WTC11 (cell line): ENCODE measurements at regions not wholly inside any gene's neighbourhood (a gene's known extent, or its start where the extent isn't known, plus 50 kb on each side); places are given as distances from the start of the nearest gene placed in this dataset.

ENCODE experiments used
- ATAC-seq: fragments of 200-7000 bp; cut with Tn5 transposase; 2 replicates; pipeline ENCODE4 v1.10.0; 2021; ENCODE audit warnings: mild to moderate bottlenecking, moderate library complexity
- CTCF ChIA-PET: fragments of 300-600 bp; sonication (Branson Sonifier 250); formaldehyde crosslinking; loops from one replicate; lab custom pipeline; 2021; ENCODE audit warnings: antibody characterized with exemption; lab: Charles Lee
- POLR2A ChIA-PET: fragments of 350-600 bp; sonication (Branson Sonifier 250); formaldehyde crosslinking; loops from one replicate; lab custom pipeline; 2021; ENCODE audit warnings: antibody characterized with exemption; lab: Charles Lee
- DNase-seq: peaks from one replicate; pipeline ENCODE4 v3.0.0; 2021; ENCODE audit warnings: low spot score
- H3K27ac Mint-ChIP-seq: 2 replicates; pipeline ENCODE4 v1.8.0; 2021; ENCODE audit warnings: mixed read lengths
- H3K27me3 Mint-ChIP-seq: 2 replicates; pipeline ENCODE4 v1.8.0; 2021; ENCODE audit warnings: low read depth, mild to moderate bottlenecking, moderate library complexity, mixed read lengths
- H3K36me3 Mint-ChIP-seq: 2 replicates; pipeline ENCODE4 v1.8.0; 2021; ENCODE audit warnings: mixed read lengths
- H3K4me1 Mint-ChIP-seq: 2 replicates; pipeline ENCODE4 v1.8.0; 2022; ENCODE audit warnings: mixed read lengths
- H3K4me3 Mint-ChIP-seq: 2 replicates; pipeline ENCODE4 v1.8.0; 2021; ENCODE audit warnings: mild to moderate bottlenecking, moderate library complexity, mixed read lengths
- H3K9me3 Mint-ChIP-seq: 2 replicates; pipeline ENCODE4 v1.8.0; 2021; ENCODE audit warnings: mixed read lengths
- ATF1 ChIP-seq: sonication (generic); formaldehyde crosslinking; IDR thresholded peaks from 2 replicates; pipeline ENCODE4 v1.8.1; 2023; ENCODE audit warnings: mild to moderate bottlenecking, moderate library complexity, missing genetic modification reagents
- CREB1 ChIP-seq: sonication (generic); formaldehyde crosslinking; IDR thresholded peaks from 2 replicates; pipeline ENCODE4 v1.8.0; 2023; ENCODE audit warnings: mild to moderate bottlenecking, missing genetic modification reagents
- CREM ChIP-seq: sonication (generic); formaldehyde crosslinking; IDR thresholded peaks from 2 replicates; pipeline ENCODE4 v1.8.1; 2022; ENCODE audit warnings: mild to moderate bottlenecking, missing genetic modification reagents, moderate library complexity
- EMX1 ChIP-seq: fragments of 250-450 bp; sonication (Bioruptor Pico); IDR thresholded peaks from 2 replicates; pipeline ENCODE4 v1.8.0; 2021; ENCODE audit warnings: mild to moderate bottlenecking
- ETV6 ChIP-seq: sonication (generic); formaldehyde crosslinking; IDR thresholded peaks from 2 replicates; pipeline ENCODE4 v1.8.1; 2022; ENCODE audit warnings: mild to moderate bottlenecking, missing genetic modification reagents
- JUN ChIP-seq: sonication (generic); formaldehyde crosslinking; IDR thresholded peaks from 2 replicates; pipeline ENCODE4 v1.8.0; 2023; ENCODE audit warnings: mild to moderate bottlenecking, missing genetic modification reagents
- NFE2L1 ChIP-seq: sonication (generic); formaldehyde crosslinking; IDR thresholded peaks from 2 replicates; pipeline ENCODE4 v1.8.1; 2023; ENCODE audit warnings: missing genetic modification reagents
- NFYB ChIP-seq: sonication (generic); formaldehyde crosslinking; conservative IDR thresholded peaks from 2 replicates; pipeline ENCODE4 v1.8.0; 2022; ENCODE audit warnings: low read depth, missing genetic modification reagents
- NR1H2 ChIP-seq: sonication (generic); formaldehyde crosslinking; IDR thresholded peaks from 2 replicates; pipeline ENCODE4 v1.9.0; 2021; ENCODE audit warnings: mild to moderate bottlenecking, moderate library complexity, missing genetic modification reagents
- NR3C1 ChIP-seq: sonication (generic); formaldehyde crosslinking; conservative IDR thresholded peaks from 2 replicates; pipeline ENCODE4 v1.8.1; 2023; ENCODE audit warnings: low read depth, mild to moderate bottlenecking, missing genetic modification reagents
- RORB ChIP-seq: fragments of 250-450 bp; sonication (Bioruptor Pico); IDR thresholded peaks from 2 replicates; pipeline ENCODE4 v1.9.0; 2021; ENCODE audit warnings: mild to moderate bottlenecking
- TEAD4 ChIP-seq: sonication (generic); formaldehyde crosslinking; IDR thresholded peaks from 2 replicates; pipeline ENCODE4 v1.8.0; 2022; ENCODE audit warnings: mild to moderate bottlenecking, missing genetic modification reagents
- ZBTB21 ChIP-seq: sonication (generic); formaldehyde crosslinking; IDR thresholded peaks from 2 replicates; pipeline ENCODE4 v1.8.1; 2023; ENCODE audit warnings: mild to moderate bottlenecking, missing genetic modification reagents, borderline replicate concordance
- ZNF671 ChIP-seq: fragments of 250-450 bp; sonication (Bioruptor Pico); IDR thresholded peaks from 2 replicates; pipeline ENCODE4 v1.8.0; 2021; ENCODE audit warnings: mild to moderate bottlenecking
- TF ChIP-seq, protein P1 (sequence below): fragments of 250-450 bp; sonication (Bioruptor Pico); conservative IDR thresholded peaks from 2 replicates; pipeline ENCODE4 v1.9.0; 2021; ENCODE audit warnings: mild to moderate bottlenecking
- TF ChIP-seq, protein P2 (sequence below): sonication (generic); formaldehyde crosslinking; IDR thresholded peaks from 2 replicates; pipeline ENCODE4 v1.8.1; 2022; ENCODE audit warnings: mild to moderate bottlenecking, moderate library complexity, missing genetic modification reagents
- TF ChIP-seq, protein P3 (sequence below): sonication (generic); formaldehyde crosslinking; IDR thresholded peaks from 2 replicates; pipeline ENCODE4 v1.8.1; 2023; ENCODE audit warnings: mild to moderate bottlenecking, missing genetic modification reagents, moderate library complexity
- TF ChIP-seq, protein P4 (sequence below): sonication (generic); formaldehyde crosslinking; IDR thresholded peaks from 2 replicates; pipeline ENCODE4 v1.8.1; 2023; ENCODE audit warnings: mild to moderate bottlenecking, missing genetic modification reagents, borderline replicate concordance
- TF ChIP-seq, protein P5 (sequence below): fragments of 200-600 bp; IDR thresholded peaks from 2 replicates; pipeline ENCODE4 v1.8.0; 2022; ENCODE audit warnings: antibody characterized with exemption
- TF ChIP-seq, protein P6 (sequence below): fragments of 250-450 bp; sonication (Bioruptor Pico); IDR thresholded peaks from 2 replicates; pipeline ENCODE4 v2.1.2; 2022; ENCODE audit warnings: mild to moderate bottlenecking, moderate library complexity

DNA sequence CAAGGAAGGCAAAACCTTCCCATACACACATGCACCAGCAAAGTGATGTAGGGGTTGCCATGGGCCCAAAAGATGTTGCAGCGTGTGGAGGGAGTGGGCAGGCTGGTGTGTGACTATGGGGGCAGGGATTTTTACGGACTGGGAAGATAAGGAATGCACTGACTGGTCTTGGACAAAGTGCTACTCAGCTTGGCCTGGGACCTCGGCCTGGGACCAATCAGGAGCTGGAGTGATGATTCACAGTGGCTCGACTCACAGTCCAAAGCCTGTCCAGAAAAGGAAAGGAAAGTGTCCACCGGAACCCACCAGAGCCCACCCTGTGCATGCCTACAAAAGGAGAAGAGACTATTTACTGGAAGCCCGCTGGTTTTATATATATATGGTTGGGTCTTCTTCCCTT is 567.0 kb upstream of the GNPDA2 start:
- ATAC-seq (no peak), DNase-seq (no peak)
- Mint-ChIP-seq H3K36me3 (peaks cover 9% of the 10 kb centered on the region), H3K9me3 (peaks cover 38% of the 10 kb centered on the region), H3K27me3 (no peaks in the 10 kb centered on the region), H3K4me1 (peaks cover 3% of the 10 kb centered on the region; the same call in 1 of the 2 replicates), H3K27ac (no peak overlapping the region), H3K4me3 (no peak overlapping the region)
- no peak for TF ChIP-seq JUN (CRISPR knock-in tag)
- TF ChIP-seq ZNF671 (CRISPR knock-in tag) = no peak
- no peak for TF ChIP-seq NFE2L1 (CRISPR knock-in tag)
- TF ChIP-seq, protein P1, sequence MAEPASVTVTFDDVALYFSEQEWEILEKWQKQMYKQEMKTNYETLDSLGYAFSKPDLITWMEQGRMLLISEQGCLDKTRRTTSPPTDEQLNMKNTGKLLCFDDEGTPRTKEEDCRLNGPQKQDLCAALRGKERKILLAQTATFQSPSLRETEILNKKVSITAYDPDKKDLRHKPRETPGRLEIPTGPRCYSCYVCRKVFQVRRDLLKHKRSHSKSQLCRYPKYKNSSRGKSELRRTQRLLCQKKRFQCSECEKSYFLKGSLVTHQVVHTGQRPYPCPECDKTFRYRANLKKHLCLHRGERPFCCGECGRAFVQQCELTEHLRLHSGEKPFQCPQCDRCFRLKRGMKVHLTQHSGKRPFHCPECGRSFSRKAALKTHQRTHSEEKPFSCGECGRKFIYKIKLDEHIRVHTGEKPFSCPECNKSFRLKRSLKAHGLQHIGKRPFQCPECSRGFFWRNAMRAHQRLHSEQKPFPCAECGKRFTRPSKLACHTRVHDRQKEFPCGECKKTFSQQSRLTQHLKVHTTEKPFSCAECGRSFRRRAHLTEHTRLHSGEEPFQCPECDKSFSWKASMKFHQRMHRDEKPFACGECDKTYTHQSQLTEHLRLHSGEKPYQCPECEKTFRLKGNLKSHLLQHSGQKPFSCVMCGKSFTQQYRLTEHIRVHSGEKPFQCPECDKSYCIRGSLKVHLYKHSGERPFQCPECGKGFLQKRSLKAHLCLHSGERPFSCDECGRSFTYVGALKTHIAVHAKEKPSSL (CRISPR knock-in tag) = no peak
- TF ChIP-seq EMX1 = no peak
- TF ChIP-seq, protein P2, sequence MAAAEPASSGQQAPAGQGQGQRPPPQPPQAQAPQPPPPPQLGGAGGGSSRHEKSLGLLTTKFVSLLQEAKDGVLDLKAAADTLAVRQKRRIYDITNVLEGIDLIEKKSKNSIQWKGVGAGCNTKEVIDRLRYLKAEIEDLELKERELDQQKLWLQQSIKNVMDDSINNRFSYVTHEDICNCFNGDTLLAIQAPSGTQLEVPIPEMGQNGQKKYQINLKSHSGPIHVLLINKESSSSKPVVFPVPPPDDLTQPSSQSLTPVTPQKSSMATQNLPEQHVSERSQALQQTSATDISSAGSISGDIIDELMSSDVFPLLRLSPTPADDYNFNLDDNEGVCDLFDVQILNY (CRISPR knock-in tag) = no peak
- POLR2A ChIA-PET = no interaction called here
- CTCF ChIA-PET = no interaction called here

DNA sequence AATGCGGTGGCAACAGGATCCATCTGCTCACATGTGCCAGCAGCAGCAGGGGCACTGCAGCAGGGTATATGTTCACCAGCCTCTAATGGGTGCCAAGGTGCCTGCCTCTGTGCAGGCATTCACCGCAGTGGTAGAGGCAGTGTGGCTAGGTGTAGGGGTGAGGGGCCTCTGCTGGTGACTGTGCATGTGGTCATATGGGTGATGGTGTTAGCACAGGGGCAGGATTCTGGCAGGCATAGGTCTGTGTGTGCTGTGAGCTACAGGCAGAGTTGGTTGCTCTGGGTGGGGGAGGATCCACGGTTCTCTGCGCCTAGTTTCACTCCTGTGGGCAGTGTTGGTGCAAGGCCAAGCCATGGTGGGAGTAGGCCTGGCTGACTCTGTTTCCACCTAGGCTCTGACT is 566.5 kb upstream of the GNPDA2 start:
- Mint-ChIP-seq H3K9me3 (peaks cover 38% of the 10 kb centered on the region), H3K27ac (no peak overlapping the region), H3K4me1 (peaks cover 3% of the 10 kb centered on the region; the same call in 1 of the 2 replicates), H3K36me3 (peaks cover 9% of the 10 kb centered on the region), H3K4me3 (no peak overlapping the region), H3K27me3 (no peaks in the 10 kb centered on the region)
- no peak for ATAC-seq
- CTCF ChIA-PET = no interaction called here
- TF ChIP-seq ETV6 (CRISPR knock-in tag) (no peak), RORB (CRISPR knock-in tag) (no peak), JUN (CRISPR knock-in tag) (no peak), CREB1 (no peak)
- TF ChIP-seq, protein P3, sequence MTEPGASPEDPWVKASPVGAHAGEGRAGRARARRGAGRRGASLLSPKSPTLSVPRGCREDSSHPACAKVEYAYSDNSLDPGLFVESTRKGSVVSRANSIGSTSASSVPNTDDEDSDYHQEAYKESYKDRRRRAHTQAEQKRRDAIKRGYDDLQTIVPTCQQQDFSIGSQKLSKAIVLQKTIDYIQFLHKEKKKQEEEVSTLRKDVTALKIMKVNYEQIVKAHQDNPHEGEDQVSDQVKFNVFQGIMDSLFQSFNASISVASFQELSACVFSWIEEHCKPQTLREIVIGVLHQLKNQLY (CRISPR knock-in tag) = no peak
- DNase-seq = no peak
- POLR2A ChIA-PET = no interaction called here

DNA sequence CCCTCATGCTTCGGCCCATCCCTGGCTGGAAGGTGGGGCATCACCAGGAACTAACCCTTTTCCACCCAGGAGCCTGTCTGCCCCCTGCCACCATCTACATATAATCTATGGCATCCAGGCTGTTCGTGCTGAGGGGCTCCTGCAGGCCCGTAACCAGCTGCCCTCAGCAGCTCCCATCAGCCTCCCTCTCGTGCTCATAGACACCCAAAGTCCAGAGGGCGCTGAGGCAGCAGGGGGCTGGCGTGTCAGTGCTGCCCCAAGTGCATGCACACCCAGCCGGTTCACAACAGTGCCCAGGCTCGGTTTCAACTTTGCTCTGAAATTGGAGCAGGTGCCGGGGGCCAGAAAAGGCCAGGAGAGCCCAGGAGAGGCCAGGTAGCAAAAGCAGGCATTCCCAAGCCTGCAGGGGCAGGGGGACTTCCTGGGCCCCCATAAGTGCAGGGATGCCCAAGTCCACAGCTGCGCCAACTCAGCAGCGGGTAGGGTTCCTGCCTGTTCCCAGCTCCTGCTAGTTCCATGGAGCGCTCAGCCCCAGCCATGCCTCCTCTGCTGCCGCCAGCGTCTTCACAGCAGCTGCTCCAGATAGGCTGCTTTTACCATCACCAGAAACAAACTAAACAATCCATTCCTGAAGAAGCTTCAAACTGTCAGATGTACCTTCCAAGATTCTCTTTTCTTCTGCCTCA is 558.2 kb upstream of the GNPDA2 start:
- Mint-ChIP-seq H3K9me3 (peaks cover 13% of the 10 kb centered on the region), H3K27ac (no peak overlapping the region), H3K36me3 (no peaks in the 10 kb centered on the region), H3K4me1 (no peaks in the 10 kb centered on the region), H3K27me3 (no peaks in the 10 kb centered on the region), H3K4me3 (no peak overlapping the region)
- POLR2A ChIA-PET = no interaction called here
- CTCF ChIA-PET = no interaction called here
- no peak for DNase-seq
- TF ChIP-seq, protein P4, sequence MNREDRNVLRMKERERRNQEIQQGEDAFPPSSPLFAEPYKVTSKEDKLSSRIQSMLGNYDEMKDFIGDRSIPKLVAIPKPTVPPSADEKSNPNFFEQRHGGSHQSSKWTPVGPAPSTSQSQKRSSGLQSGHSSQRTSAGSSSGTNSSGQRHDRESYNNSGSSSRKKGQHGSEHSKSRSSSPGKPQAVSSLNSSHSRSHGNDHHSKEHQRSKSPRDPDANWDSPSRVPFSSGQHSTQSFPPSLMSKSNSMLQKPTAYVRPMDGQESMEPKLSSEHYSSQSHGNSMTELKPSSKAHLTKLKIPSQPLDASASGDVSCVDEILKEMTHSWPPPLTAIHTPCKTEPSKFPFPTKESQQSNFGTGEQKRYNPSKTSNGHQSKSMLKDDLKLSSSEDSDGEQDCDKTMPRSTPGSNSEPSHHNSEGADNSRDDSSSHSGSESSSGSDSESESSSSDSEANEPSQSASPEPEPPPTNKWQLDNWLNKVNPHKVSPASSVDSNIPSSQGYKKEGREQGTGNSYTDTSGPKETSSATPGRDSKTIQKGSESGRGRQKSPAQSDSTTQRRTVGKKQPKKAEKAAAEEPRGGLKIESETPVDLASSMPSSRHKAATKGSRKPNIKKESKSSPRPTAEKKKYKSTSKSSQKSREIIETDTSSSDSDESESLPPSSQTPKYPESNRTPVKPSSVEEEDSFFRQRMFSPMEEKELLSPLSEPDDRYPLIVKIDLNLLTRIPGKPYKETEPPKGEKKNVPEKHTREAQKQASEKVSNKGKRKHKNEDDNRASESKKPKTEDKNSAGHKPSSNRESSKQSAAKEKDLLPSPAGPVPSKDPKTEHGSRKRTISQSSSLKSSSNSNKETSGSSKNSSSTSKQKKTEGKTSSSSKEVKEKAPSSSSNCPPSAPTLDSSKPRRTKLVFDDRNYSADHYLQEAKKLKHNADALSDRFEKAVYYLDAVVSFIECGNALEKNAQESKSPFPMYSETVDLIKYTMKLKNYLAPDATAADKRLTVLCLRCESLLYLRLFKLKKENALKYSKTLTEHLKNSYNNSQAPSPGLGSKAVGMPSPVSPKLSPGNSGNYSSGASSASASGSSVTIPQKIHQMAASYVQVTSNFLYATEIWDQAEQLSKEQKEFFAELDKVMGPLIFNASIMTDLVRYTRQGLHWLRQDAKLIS = no peak
- no peak for TF ChIP-seq ZBTB21 (CRISPR knock-in tag)
- TF ChIP-seq, protein P5, sequence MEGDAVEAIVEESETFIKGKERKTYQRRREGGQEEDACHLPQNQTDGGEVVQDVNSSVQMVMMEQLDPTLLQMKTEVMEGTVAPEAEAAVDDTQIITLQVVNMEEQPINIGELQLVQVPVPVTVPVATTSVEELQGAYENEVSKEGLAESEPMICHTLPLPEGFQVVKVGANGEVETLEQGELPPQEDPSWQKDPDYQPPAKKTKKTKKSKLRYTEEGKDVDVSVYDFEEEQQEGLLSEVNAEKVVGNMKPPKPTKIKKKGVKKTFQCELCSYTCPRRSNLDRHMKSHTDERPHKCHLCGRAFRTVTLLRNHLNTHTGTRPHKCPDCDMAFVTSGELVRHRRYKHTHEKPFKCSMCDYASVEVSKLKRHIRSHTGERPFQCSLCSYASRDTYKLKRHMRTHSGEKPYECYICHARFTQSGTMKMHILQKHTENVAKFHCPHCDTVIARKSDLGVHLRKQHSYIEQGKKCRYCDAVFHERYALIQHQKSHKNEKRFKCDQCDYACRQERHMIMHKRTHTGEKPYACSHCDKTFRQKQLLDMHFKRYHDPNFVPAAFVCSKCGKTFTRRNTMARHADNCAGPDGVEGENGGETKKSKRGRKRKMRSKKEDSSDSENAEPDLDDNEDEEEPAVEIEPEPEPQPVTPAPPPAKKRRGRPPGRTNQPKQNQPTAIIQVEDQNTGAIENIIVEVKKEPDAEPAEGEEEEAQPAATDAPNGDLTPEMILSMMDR = no peak
- TF ChIP-seq NFYB = no peak
- TF ChIP-seq NR3C1 = no peak
- TF ChIP-seq EMX1 = no peak
- TF ChIP-seq, protein P6, sequence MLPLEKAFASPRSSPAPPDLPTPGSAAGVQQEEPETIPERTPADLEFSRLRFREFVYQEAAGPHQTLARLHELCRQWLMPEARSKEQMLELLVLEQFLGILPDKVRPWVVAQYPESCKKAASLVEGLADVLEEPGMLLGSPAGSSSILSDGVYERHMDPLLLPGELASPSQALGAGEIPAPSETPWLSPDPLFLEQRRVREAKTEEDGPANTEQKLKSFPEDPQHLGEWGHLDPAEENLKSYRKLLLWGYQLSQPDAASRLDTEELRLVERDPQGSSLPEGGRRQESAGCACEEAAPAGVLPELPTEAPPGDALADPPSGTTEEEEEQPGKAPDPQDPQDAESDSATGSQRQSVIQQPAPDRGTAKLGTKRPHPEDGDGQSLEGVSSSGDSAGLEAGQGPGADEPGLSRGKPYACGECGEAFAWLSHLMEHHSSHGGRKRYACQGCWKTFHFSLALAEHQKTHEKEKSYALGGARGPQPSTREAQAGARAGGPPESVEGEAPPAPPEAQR (CRISPR knock-in tag) = no peak
- TF ChIP-seq CREM (CRISPR knock-in tag) = no peak
- TF ChIP-seq CREB1 = no peak
- no peak for TF ChIP-seq ATF1
- TF ChIP-seq NR1H2 = no peak
- TF ChIP-seq TEAD4 (CRISPR knock-in tag) = no peak
- ATAC-seq = no peak
